ENCODE measurements at regions not wholly inside any gene's neighbourhood (a gene's known extent, or its start where the extent isn't known, plus 50 kb on each side); places are given as distances from the start of the nearest gene placed in this dataset.

GRCh38 chr5:6873359-6873758 is 160.1 kb downstream of the TENT4A start:
- Histone ChIP-seq H3K9me3 (ENCODE audit: severe bottlenecking) (no peaks in the 10 kb centered on the region), H3K27me3 (ENCODE audit: insufficient read depth, low read depth, severe bottlenecking) (no peaks in the 10 kb centered on the region), H3K36me3 (no peaks in the 10 kb centered on the region), H3K4me3 (ENCODE audit: low read depth, low read length) (no peak overlapping the region), H3K27ac (no peak overlapping the region)
- DNase-seq = no peak
- no peak for TF ChIP-seq CTCF (IDR thresholded peaks at IDR 0.05; ENCODE audit: low read depth, low read length)

GRCh38 chr5:6875376-6875775 is 162.1 kb downstream of the TENT4A start:
- no peak for DNase-seq
- TF ChIP-seq CTCF (IDR thresholded peaks at IDR 0.05; ENCODE audit: low read depth, low read length) = no peak
- Histone ChIP-seq H3K36me3 (no peaks in the 10 kb centered on the region), H3K27me3 (ENCODE audit: insufficient read depth, low read depth, severe bottlenecking) (no peaks in the 10 kb centered on the region), H3K4me3 (ENCODE audit: low read depth, low read length) (no peak overlapping the region), H3K27ac (no peak overlapping the region), H3K9me3 (ENCODE audit: severe bottlenecking) (peaks cover 15% of the 10 kb centered on the region)

- no peak for TF ChIP-seq CTCF (IDR thresholded peaks at IDR 0.05; ENCODE audit: low read depth, low read length)
- H3K27ac ChIP-seq = no peak overlapping the region
- DNase-seq = no peak
Observed at GRCh38 chr5:6877986-6878828, 165.0 kb downstream of the TENT4A start.

GRCh38 chr5:6885581-6885980 is 172.3 kb downstream of the TENT4A start:
- no peaks in the 10 kb centered on the region for H3K36me3 ChIP-seq
- no peak overlapping the region for H3K27ac ChIP-seq
- H3K27me3 ChIP-seq (ENCODE audit: insufficient read depth, low read depth, severe bottlenecking) = no peaks in the 10 kb centered on the region
- H3K9me3 ChIP-seq (ENCODE audit: severe bottlenecking) = peaks cover 27% of the 10 kb centered on the region
- no peak overlapping the region for H3K4me3 ChIP-seq (ENCODE audit: low read depth, low read length)
- TF ChIP-seq CTCF (IDR thresholded peaks at IDR 0.05; ENCODE audit: low read depth, low read length) = no peak
- DNase-seq = no peak

More at GRCh38 chr5:6877986-6878828, 165.0 kb downstream of the TENT4A start:
- Histone ChIP-seq H3K27me3 (ENCODE audit: insufficient read depth, low read depth, severe bottlenecking) (no peaks in the 10 kb centered on the region), H3K4me3 (ENCODE audit: low read depth, low read length) (no peak overlapping the region), H3K36me3 (no peaks in the 10 kb centered on the region), H3K9me3 (ENCODE audit: severe bottlenecking) (peaks cover 15% of the 10 kb centered on the region)

- H3K9me3 ChIP-seq (ENCODE audit: severe bottlenecking) = peaks cover 27% of the 10 kb centered on the region
- no peak for TF ChIP-seq CTCF (IDR thresholded peaks at IDR 0.05; ENCODE audit: low read depth, low read length)
- H3K4me3 ChIP-seq (ENCODE audit: low read depth, low read length) = no peak overlapping the region
- no peaks in the 10 kb centered on the region for H3K27me3 ChIP-seq (ENCODE audit: insufficient read depth, low read depth, severe bottlenecking)
- no peak for DNase-seq
- H3K27ac ChIP-seq = no peak overlapping the region
- no peaks in the 10 kb centered on the region for H3K36me3 ChIP-seq
Observed at GRCh38 chr5:6886866-6887265, 173.6 kb downstream of the TENT4A start.

GRCh38 chr5:6889030-6889429 is 175.8 kb downstream of the TENT4A start:
- Histone ChIP-seq H3K27ac (no peak overlapping the region), H3K4me3 (ENCODE audit: low read depth, low read length) (no peak overlapping the region), H3K36me3 (no peaks in the 10 kb centered on the region), H3K27me3 (ENCODE audit: insufficient read depth, low read depth, severe bottlenecking) (no peaks in the 10 kb centered on the region), H3K9me3 (ENCODE audit: severe bottlenecking) (peaks cover 30% of the 10 kb centered on the region)
- TF ChIP-seq CTCF (IDR thresholded peaks at IDR 0.05; ENCODE audit: low read depth, low read length) = no peak
- DNase-seq = no peak
